ENCODE measurements at regions not wholly inside any gene's neighbourhood (a gene's known extent, or its start where the extent isn't known, plus 50 kb on each side); places are given as distances from the start of the nearest gene placed in this dataset.

- no peak for ATAC-seq
Observed at GRCh38 chr11:129590753-129591475, 215.3 kb downstream of the BARX2 start.

GRCh38 chr11:129591527-129591926 is 215.9 kb downstream of the BARX2 start:
- FAIRE-seq (no peak), DNase-seq (ENCODE audit: low read depth in 1 of 2, low spot score in 1 of 2) (no peak), ATAC-seq (no peak)
- CTCF ChIA-PET, result interaction anchor here (0.6 kb wide), 1 partner anchor 19 kb away, joined by 4 read pairs; no protein-coding TSS in a partner anchor
- WGBS (ENCODE audit: missing lambda C conversion rate), result 10% methylated on average over 2 of the region's 2 CpGs
- no peaks in the 10 kb centered on the region for H3K9me3 ChIP-seq
- no peak overlapping the region for H3K4me3 ChIP-seq
- POLR2A ChIA-PET, result no interaction called here
- no peak for TF ChIP-seq RNF2 (IDR thresholded peaks at IDR 0.05; ENCODE audit: borderline replicate concordance, low read depth)
- no peak for TF ChIP-seq RAD21 (conservative IDR thresholded peaks at IDR 0.05 in 1 of 2, IDR thresholded peaks at IDR 0.05 in 1 of 2)
- TF ChIP-seq HMGXB4 (CRISPR knock-in tag; IDR thresholded peaks at IDR 0.05; ENCODE audit: borderline replicate concordance), result no peak
- TF ChIP-seq USF2 (IDR thresholded peaks at IDR 0.05), result no peak
- no peak for TF ChIP-seq NPAS2 (CRISPR knock-in tag; IDR thresholded peaks at IDR 0.05; ENCODE audit: borderline replicate concordance)
- no peak for TF ChIP-seq NR3C1 (IDR thresholded peaks at IDR 0.05)
- no peak for TF ChIP-seq JUNB (IDR thresholded peaks at IDR 0.05)
- TF ChIP-seq HOXB13 (CRISPR knock-in tag; IDR thresholded peaks at IDR 0.05; ENCODE audit: low read depth), result no peak
- no peak for TF ChIP-seq HOXA7 (CRISPR knock-in tag; IDR thresholded peaks at IDR 0.05)
- no peak for TF ChIP-seq RCOR1 (IDR thresholded peaks at IDR 0.05; ENCODE audit: low read depth, low read length)
- TF ChIP-seq ATOH8 (CRISPR knock-in tag; IDR thresholded peaks at IDR 0.05; ENCODE audit: low read depth), result no peak
- TF ChIP-seq EHMT2 (IDR thresholded peaks at IDR 0.05; ENCODE audit: low read depth), result no peak
- TF ChIP-seq GATA3 (IDR thresholded peaks at IDR 0.05; ENCODE audit: borderline replicate concordance), result no peak
- no peak for TF ChIP-seq CEBPB (IDR thresholded peaks at IDR 0.05)
- no peak for TF ChIP-seq MYC (IDR thresholded peaks at IDR 0.05; ENCODE audit: borderline replicate concordance, low read length)
- no peak for TF ChIP-seq CHD4 (IDR thresholded peaks at IDR 0.05; ENCODE audit: borderline replicate concordance)
- no peaks in the 10 kb centered on the region for H3K4me1 ChIP-seq
- H3K4me2 ChIP-seq, result no peak overlapping the region
- no peak overlapping the region for H3K27ac ChIP-seq

More at GRCh38 chr11:129590753-129591475, 215.3 kb downstream of the BARX2 start:
- H3K27ac ChIP-seq, result no peak overlapping the region
- TF ChIP-seq JUNB (IDR thresholded peaks at IDR 0.05) (no peak), ESRRA (IDR thresholded peaks at IDR 0.05; ENCODE audit: borderline replicate concordance, low read length) (no peak), ZFP36 (IDR thresholded peaks at IDR 0.05; ENCODE audit: borderline replicate concordance, partially characterized antibody) (no peak), REST (IDR thresholded peaks at IDR 0.05) (no peak), CHD4 (IDR thresholded peaks at IDR 0.05; ENCODE audit: borderline replicate concordance) (no peak), E2F6 (IDR thresholded peaks at IDR 0.05; ENCODE audit: borderline replicate concordance, low read depth) (no peak), GATA3 (IDR thresholded peaks at IDR 0.05; ENCODE audit: borderline replicate concordance) (no peak), MAZ (IDR thresholded peaks at IDR 0.05; ENCODE audit: borderline replicate concordance, low read depth, low read length) (no peak), NFE2L2 (conservative IDR thresholded peaks at IDR 0.05; ENCODE audit: low read length) (no peak), ZNF302 (CRISPR knock-in tag; IDR thresholded peaks at IDR 0.05) (no peak), HEYL (CRISPR knock-in tag; IDR thresholded peaks at IDR 0.05) (no peak), JUN (IDR thresholded peaks at IDR 0.05) (no peak), PHF8 (IDR thresholded peaks at IDR 0.05; ENCODE audit: borderline replicate concordance, low read depth) (no peak), RNF2 (IDR thresholded peaks at IDR 0.05; ENCODE audit: borderline replicate concordance, low read depth) (no peak), CBX8 (IDR thresholded peaks at IDR 0.05) (no peak), MYC (IDR thresholded peaks at IDR 0.05; ENCODE audit: borderline replicate concordance, low read length) (no peak)
- POLR2A ChIA-PET, result no interaction called here
- no peak overlapping the region for H3K4me3 ChIP-seq
- 62% methylated on average over 9 of the region's 9 CpGs for WGBS (ENCODE audit: missing lambda C conversion rate)
- H3K4me2 ChIP-seq, result no peak overlapping the region
- H3K4me1 ChIP-seq, result no peaks in the 10 kb centered on the region
- no peak for DNase-seq (ENCODE audit: low read depth in 1 of 2, low spot score in 1 of 2)
- no peak for FAIRE-seq
- H3K9me3 ChIP-seq, result no peaks in the 10 kb centered on the region
- CTCF ChIA-PET, result no interaction called here

Measured in A549 (cell line).